Naive thymus-derived CD4-positive, alpha-beta T cell (primary cell): ENCODE measurements at regions not wholly inside any gene's neighbourhood (a gene's known extent, or its start where the extent isn't known, plus 50 kb on each side); places are given as distances from the start of the nearest gene placed in this dataset.

Experiments
- ATAC-seq: fragments of 150-1000 bp; cut with Tn5 transposase; 2 replicates; pipeline ENCODE4 v1.10.0; 2021; ENCODE audit warnings: mild to moderate bottlenecking, moderate library complexity
- CTCF ChIA-PET: fragments of 350-600 bp; sonication (Branson Sonifier 250); formaldehyde crosslinking; loops from one replicate; lab custom pipeline; 2021; ENCODE audit warnings: antibody characterized with exemption; lab: Charles Lee
- POLR2A ChIA-PET: fragments of 350-600 bp; sonication (Branson Sonifier 250); formaldehyde crosslinking; loops from one replicate; lab custom pipeline; 2021; ENCODE audit warnings: antibody characterized with exemption, inconsistent platforms; lab: Charles Lee
- DNase-seq, 9 donors: peaks; one replicate each; pipeline versions ENCODE4 v3.0.0 to v3.0.0-alpha.2; 2020 to 2022; ENCODE audit warnings: mixed read lengths in 1 of 9
- H3K27ac ChIP-seq: one replicate; pipeline ENCODE4 v1.7.0; 2013; ENCODE audit warnings: mild to moderate bottlenecking, low read depth, low read length, moderate library complexity
- H3K27me3 ChIP-seq, 2 donors: one replicate each; pipeline ENCODE4 v1.7.0; 2013; ENCODE audit warnings: low read length in 2 of 2, mild to moderate bottlenecking in 2 of 2, moderate library complexity in 2 of 2; ENCODE audit not compliant: control insufficient read depth in 2 of 2, insufficient read depth in 2 of 2
- H3K36me3 ChIP-seq, 3 experiments: 1 replicate in 2 of 3; 2 replicates in 1 of 3; pipeline ENCODE4 v1.7.0; 2013; ENCODE audit warnings: low read length in 3 of 3, mild to moderate bottlenecking in 3 of 3, moderate library complexity in 1 of 3; ENCODE audit not compliant: insufficient read depth in 3 of 3, control insufficient read depth in 2 of 3
- H3K4me1 ChIP-seq, 2 donors: one replicate each; pipeline ENCODE4 v1.7.0; 2013; ENCODE audit warnings: low read length in 2 of 2, mild to moderate bottlenecking in 2 of 2, moderate library complexity in 1 of 2; ENCODE audit not compliant: control insufficient read depth in 2 of 2, insufficient read depth in 2 of 2
- H3K4me3 ChIP-seq: 2 replicates; pipeline ENCODE4 v1.7.0; 2013; ENCODE audit warnings: mild to moderate bottlenecking, low read length
- H3K9me3 ChIP-seq, 3 experiments: 1 replicate in 2 of 3; 2 replicates in 1 of 3; pipeline ENCODE4 v1.7.0; 2013; ENCODE audit warnings: low read length in 3 of 3; ENCODE audit not compliant: control insufficient read depth in 2 of 3
- H3K27ac Mint-ChIP-seq, 9 donors: one replicate each; pipeline ENCODE4 v1.8.0; 2020 to 2022; ENCODE audit warnings: mixed read lengths in 9 of 9, mild to moderate bottlenecking in 8 of 9, moderate library complexity in 5 of 9, inconsistent platforms in 2 of 9
- H3K27me3 Mint-ChIP-seq, 5 donors: one replicate each; pipeline ENCODE4 v1.8.0; 2021 to 2022; ENCODE audit warnings: mixed read lengths in 5 of 5, mild to moderate bottlenecking in 1 of 5
- H3K36me3 Mint-ChIP-seq, 5 donors: one replicate each; pipeline ENCODE4 v1.8.0; 2020 to 2022; ENCODE audit warnings: mixed read lengths in 5 of 5, mild to moderate bottlenecking in 3 of 5, inconsistent platforms in 1 of 5
- H3K4me1 Mint-ChIP-seq, 7 donors: one replicate each; pipeline ENCODE4 v1.8.0; 2020 to 2022; ENCODE audit warnings: mixed read lengths in 7 of 7, mild to moderate bottlenecking in 3 of 7, inconsistent platforms in 1 of 7
- H3K4me3 Mint-ChIP-seq, 10 donors: one replicate each; pipeline ENCODE4 v1.8.0; 2020 to 2022; ENCODE audit warnings: mild to moderate bottlenecking in 10 of 10, mixed read lengths in 10 of 10, moderate library complexity in 6 of 10, inconsistent platforms in 2 of 10
- H3K9me3 Mint-ChIP-seq, 11 donors: one replicate each; pipeline ENCODE4 v1.8.0; 2020 to 2022; ENCODE audit warnings: mixed read lengths in 11 of 11, mild to moderate bottlenecking in 4 of 11, inconsistent platforms in 1 of 11, moderate library complexity in 1 of 11
- intact Hi-C, 2 donors: fragments of 100-400 bp; cut with micrococcal nuclease; formaldehyde crosslinking; loops; one replicate each; pipeline ENCODE4 v1.15.1; 2023

GRCh38 chr12:132404951-132405741, 75.8 kb upstream of the GALNT9 start:
- H3K36me3 Mint-ChIP-seq: peaks cover 0 to 3% (median 0%) of the 10 kb centered on the region in 5 donors
- intact Hi-C loops: no loop called here
- peaks cover 0 to 1% (median 0%) of the 10 kb centered on the region in 11 donors for H3K9me3 Mint-ChIP-seq
- H3K4me3 Mint-ChIP-seq: no peak overlapping the region
- ChIA-PET CTCF (no interaction called here), POLR2A (no interaction called here)
- no peaks in the 10 kb centered on the region for H3K4me1 Mint-ChIP-seq
- peaks cover 7 to 25% (median 13%) of the 10 kb centered on the region in 5 donors for H3K27me3 Mint-ChIP-seq
- Histone ChIP-seq H3K4me1 (no peaks in the 10 kb centered on the region), H3K9me3 (no peaks in the 10 kb centered on the region), H3K4me3 (no peak overlapping the region), H3K27me3 (no peaks in the 10 kb centered on the region), H3K27ac (no peak overlapping the region), H3K36me3 (no peaks in the 10 kb centered on the region)
- DNase-seq (no peak), ATAC-seq (peak; percentile 4)
- H3K27ac Mint-ChIP-seq: no peak overlapping the region

- intact Hi-C loops: no loop called here
These were observed 75.1 kb upstream of the GALNT9 start for GRCh38 chr12:132404435-132404855.

GRCh38 chr12:132403636-132404434, 74.4 kb upstream of the GALNT9 start:
- CTCF ChIA-PET: interaction anchor here (0.6 kb wide), 1 partner anchor 61 kb away, joined by 3 read pairs; no protein-coding TSS in a partner anchor
- no peak overlapping the region for H3K27ac ChIP-seq
- intact Hi-C loops: no loop called here
- Mint-ChIP-seq H3K27ac (no peak overlapping the region), H3K27me3 (peaks cover 7 to 25% (median 14%) of the 10 kb centered on the region in 5 donors), H3K9me3 (peaks cover 0 to 1% (median 0%) of the 10 kb centered on the region in 11 donors), H3K4me3 (peak overlapping the region in 1 of 10 donors; percentile 20), H3K4me1 (no peaks in the 10 kb centered on the region), H3K36me3 (peaks cover 0 to 3% (median 0%) of the 10 kb centered on the region in 5 donors)
- DNase-seq: peak in 1 of 9 donors; percentile 4
- H3K27me3 ChIP-seq: no peaks in the 10 kb centered on the region
- H3K4me1 ChIP-seq: no peaks in the 10 kb centered on the region
- POLR2A ChIA-PET: no interaction called here
- no peak overlapping the region for H3K4me3 ChIP-seq
- H3K36me3 ChIP-seq: no peaks in the 10 kb centered on the region
- H3K9me3 ChIP-seq: no peaks in the 10 kb centered on the region
- no peak for ATAC-seq

More at GRCh38 chr12:132404435-132404855, 75.1 kb upstream of the GALNT9 start:
- H3K27me3 Mint-ChIP-seq: peaks cover 7 to 25% (median 14%) of the 10 kb centered on the region in 5 donors
- Histone ChIP-seq H3K27me3 (no peaks in the 10 kb centered on the region), H3K27ac (no peak overlapping the region), H3K4me3 (no peak overlapping the region), H3K4me1 (no peaks in the 10 kb centered on the region), H3K9me3 (no peaks in the 10 kb centered on the region), H3K36me3 (no peaks in the 10 kb centered on the region)
- ChIA-PET CTCF (no interaction called here), POLR2A (no interaction called here)
- DNase-seq (no peak), ATAC-seq (no peak)
- peaks cover 0 to 3% (median 0%) of the 10 kb centered on the region in 5 donors for H3K36me3 Mint-ChIP-seq
- H3K4me1 Mint-ChIP-seq: no peaks in the 10 kb centered on the region
- H3K4me3 Mint-ChIP-seq: no peak overlapping the region
- H3K27ac Mint-ChIP-seq: no peak overlapping the region
- peaks cover 0 to 1% (median 0%) of the 10 kb centered on the region in 11 donors for H3K9me3 Mint-ChIP-seq

- ATAC-seq (no peak), DNase-seq (no peak)
- CTCF ChIA-PET: interaction anchor here (0.6 kb wide), 1 partner anchor 60 kb away, joined by 3 read pairs; no protein-coding TSS in a partner anchor
- intact Hi-C loops: no loop called here
- peaks cover 0 to 4% of the 10 kb centered on the region in 2 donors for H3K27me3 ChIP-seq
- POLR2A ChIA-PET: no interaction called here
- Mint-ChIP-seq H3K36me3 (peaks cover 0 to 3% (median 0%) of the 10 kb centered on the region in 5 donors), H3K4me1 (no peaks in the 10 kb centered on the region), H3K9me3 (peaks cover 0 to 1% (median 0%) of the 10 kb centered on the region in 11 donors), H3K4me3 (no peak overlapping the region), H3K27ac (no peak overlapping the region), H3K27me3 (peaks cover 7 to 30% (median 14%) of the 10 kb centered on the region in 5 donors)
- no peak overlapping the region for H3K27ac ChIP-seq
- no peaks in the 10 kb centered on the region for H3K36me3 ChIP-seq
- no peaks in the 10 kb centered on the region for H3K9me3 ChIP-seq
- H3K4me3 ChIP-seq: no peak overlapping the region
- no peaks in the 10 kb centered on the region for H3K4me1 ChIP-seq
These were observed 73.5 kb upstream of the GALNT9 start for GRCh38 chr12:132402831-132403416.

GRCh38 chr12:132401982-132402381, 72.6 kb upstream of the GALNT9 start:
- H3K27me3 ChIP-seq: peaks cover 0 to 4% of the 10 kb centered on the region in 2 donors
- no peak overlapping the region for H3K27ac ChIP-seq
- H3K4me1 ChIP-seq: no peaks in the 10 kb centered on the region
- intact Hi-C loops: no loop called here
- DNase-seq (no peak), ATAC-seq (no peak)
- no peak overlapping the region for H3K27ac Mint-ChIP-seq
- H3K9me3 Mint-ChIP-seq: peaks cover 0 to 1% (median 0%) of the 10 kb centered on the region in 11 donors
- no peak overlapping the region for H3K4me3 ChIP-seq
- H3K36me3 Mint-ChIP-seq: peaks cover 0 to 3% (median 0%) of the 10 kb centered on the region in 5 donors
- peaks cover 7 to 30% (median 14%) of the 10 kb centered on the region in 5 donors for H3K27me3 Mint-ChIP-seq
- H3K4me1 Mint-ChIP-seq: no peaks in the 10 kb centered on the region
- no peak overlapping the region for H3K4me3 Mint-ChIP-seq
- ChIA-PET POLR2A (no interaction called here), CTCF (no interaction called here)
- H3K36me3 ChIP-seq: no peaks in the 10 kb centered on the region
- no peaks in the 10 kb centered on the region for H3K9me3 ChIP-seq

GRCh38 chr12:132400011-132400641, 70.7 kb upstream of the GALNT9 start:
- Histone ChIP-seq H3K27ac (no peak overlapping the region), H3K36me3 (no peaks in the 10 kb centered on the region), H3K9me3 (no peaks in the 10 kb centered on the region), H3K4me1 (no peaks in the 10 kb centered on the region), H3K4me3 (no peak overlapping the region), H3K27me3 (peaks cover 0 to 4% of the 10 kb centered on the region in 2 donors)
- Mint-ChIP-seq H3K4me3 (peak overlapping the region in 1 of 10 donors; percentile 26), H3K9me3 (no peaks in the 10 kb centered on the region), H3K4me1 (no peaks in the 10 kb centered on the region), H3K36me3 (peaks cover 0 to 3% (median 0%) of the 10 kb centered on the region in 5 donors), H3K27me3 (peaks cover 9 to 36% (median 14%) of the 10 kb centered on the region in 5 donors), H3K27ac (no peak overlapping the region)
- intact Hi-C loops: no loop called here
- ChIA-PET POLR2A (no interaction called here), CTCF (no interaction called here)
- no peak for ATAC-seq
- DNase-seq: no peak
